Mesodermal cell (in vitro differentiated cells): ENCODE measurements at regions not wholly inside any gene's neighbourhood (a gene's known extent, or its start where the extent isn't known, plus 50 kb on each side); places are given as distances from the start of the nearest gene placed in this dataset.

ENCODE experiments used
- H3K27ac ChIP-seq: 2 replicates; pipeline ENCODE4 v1.7.0; 2013; ENCODE audit warnings: mild to moderate bottlenecking, low read depth, low read length, moderate library complexity; ENCODE audit not compliant: severe bottlenecking
- H3K36me3 ChIP-seq: 2 replicates; pipeline ENCODE4 v1.7.1; 2013; ENCODE audit warnings: mild to moderate bottlenecking, low read length, moderate library complexity; ENCODE audit not compliant: control insufficient read depth, insufficient read depth
- H3K4me1 ChIP-seq: one replicate; pipeline ENCODE4 v1.7.1; 2013; ENCODE audit warnings: mild to moderate bottlenecking, low read length; ENCODE audit not compliant: insufficient read depth, control insufficient read depth, poor library complexity, severe bottlenecking
- H3K4me3 ChIP-seq: 2 replicates; pipeline ENCODE4 v1.7.0; 2013; ENCODE audit warnings: low read length, control low read depth, mild to moderate bottlenecking; ENCODE audit not compliant: insufficient read depth, poor library complexity, severe bottlenecking; ENCODE audit errors: extremely low read depth
- H3K9me3 ChIP-seq: 2 replicates; pipeline ENCODE4 v1.7.1; 2013; ENCODE audit warnings: mild to moderate bottlenecking, low read length, moderate library complexity; ENCODE audit not compliant: control insufficient read depth
- WGBS, 2 experiments: methylation state at CpG; one replicate each; pipeline ENCODE4 v1.1.5; 2013; ENCODE audit warnings: missing lambda C conversion rate in 2 of 2; ENCODE audit not compliant: insufficient coverage in 2 of 2; 5-methylcytosine and 5-hydroxymethylcytosine counted together

DNA sequence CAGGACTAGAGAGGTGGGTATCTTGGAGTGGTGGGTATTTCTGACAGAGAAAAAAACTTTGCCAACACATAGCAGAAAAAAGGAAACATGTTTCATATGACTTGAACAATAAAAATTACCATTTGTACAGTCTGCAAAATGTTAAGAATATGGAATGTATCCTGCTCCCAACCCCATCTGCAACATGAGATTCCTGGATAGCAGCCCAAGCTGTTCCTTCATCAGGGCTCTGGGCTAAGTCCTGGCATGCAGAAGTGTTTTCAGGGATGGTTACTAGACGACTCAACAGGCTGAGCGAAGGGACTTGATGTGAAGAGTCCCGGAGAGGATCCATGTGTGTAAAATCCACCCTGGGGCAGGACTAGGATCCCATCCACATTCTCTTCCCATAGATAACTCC, 121.0 kb upstream of the IRX3 start:
- 89 to 100% methylated on average over 2 to 3 of the region's 3 CpGs for WGBS, 2 experiments
- no peak overlapping the region for H3K27ac ChIP-seq
- H3K36me3 ChIP-seq: no peaks in the 10 kb centered on the region
- no peaks in the 10 kb centered on the region for H3K9me3 ChIP-seq
- no peak overlapping the region for H3K4me3 ChIP-seq
- H3K4me1 ChIP-seq: peaks cover 8% of the 10 kb centered on the region

DNA sequence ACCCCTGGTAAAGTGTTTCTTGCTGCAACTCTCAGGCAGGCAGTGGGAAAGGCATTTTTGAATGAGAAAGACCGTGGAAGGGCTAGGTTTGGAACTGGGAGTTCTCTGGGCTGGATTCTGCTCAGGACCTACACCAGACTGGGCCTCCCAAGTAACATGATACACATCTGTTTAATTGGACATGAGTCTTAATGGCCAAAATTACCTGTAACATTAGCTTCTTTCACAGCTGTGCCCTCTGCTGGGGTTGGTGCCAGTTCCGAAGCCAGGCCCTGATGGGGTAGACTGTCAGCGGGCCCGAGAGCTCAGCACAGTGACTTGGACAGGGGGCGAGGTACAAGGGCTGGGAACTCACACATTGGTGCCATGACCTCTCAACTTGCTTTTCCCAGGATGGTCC, 118.9 kb upstream of the IRX3 start:
- H3K4me3 ChIP-seq: no peak overlapping the region
- 90 to 93% methylated on average over 4 to 5 of the region's 5 CpGs for WGBS, 2 experiments

DNA sequence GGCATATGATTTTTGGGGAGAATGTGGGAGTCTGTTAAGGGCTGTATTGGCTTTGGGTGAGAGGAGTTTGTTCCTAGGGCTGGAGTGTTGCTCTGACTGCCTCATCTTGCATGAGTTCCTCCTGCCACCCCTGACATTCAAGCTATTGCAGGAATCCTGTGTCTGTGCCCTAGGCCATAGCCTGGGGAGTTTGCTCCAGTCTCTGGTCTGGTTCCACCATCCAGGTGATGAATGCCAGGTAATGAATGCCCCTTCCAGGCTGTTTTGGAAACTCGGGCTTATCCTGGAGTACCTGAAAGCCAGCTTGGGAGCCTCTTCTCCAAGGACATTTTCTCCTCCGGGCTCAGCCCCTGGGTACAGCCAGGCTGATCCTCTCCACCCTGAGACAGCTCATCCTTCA, 117.0 kb upstream of the IRX3 start:
- Histone ChIP-seq H3K4me3 (no peak overlapping the region), H3K27ac (no peak overlapping the region)
- 83 to 90% methylated on average over 2 of the region's 2 CpGs for WGBS, 2 experiments

More for the DNA sequence above, 118.9 kb upstream of the IRX3 start:
- Histone ChIP-seq H3K9me3 (no peaks in the 10 kb centered on the region), H3K36me3 (no peaks in the 10 kb centered on the region), H3K4me1 (peaks cover 13% of the 10 kb centered on the region), H3K27ac (no peak overlapping the region)

DNA sequence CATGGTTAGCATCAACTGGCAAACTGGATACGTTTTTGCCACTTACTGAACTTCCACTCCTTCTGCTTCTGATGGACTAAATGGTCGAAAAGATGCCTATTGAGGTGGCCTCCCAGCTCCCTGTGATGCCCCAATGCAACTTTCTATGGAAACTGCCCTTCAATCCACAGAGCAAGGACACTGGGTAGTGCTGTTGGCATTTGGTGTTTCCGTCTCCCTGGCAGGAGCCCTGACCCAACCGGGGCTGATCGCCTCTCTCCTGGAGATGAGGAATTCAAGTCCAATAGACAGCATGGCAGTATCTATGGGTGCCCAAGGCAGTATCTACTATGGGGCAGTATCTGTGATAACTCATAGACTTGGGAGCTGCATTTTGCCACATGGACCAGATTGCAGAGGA, 116.3 kb upstream of the IRX3 start:
- no peak overlapping the region for H3K4me3 ChIP-seq
- no peaks in the 10 kb centered on the region for H3K9me3 ChIP-seq
- WGBS, 2 experiments: 95 to 100% methylated on average over 2 to 5 of the region's 5 CpGs
- no peaks in the 10 kb centered on the region for H3K36me3 ChIP-seq
- peaks cover 13% of the 10 kb centered on the region for H3K4me1 ChIP-seq
- no peak overlapping the region for H3K27ac ChIP-seq

More for the DNA sequence above, 117.0 kb upstream of the IRX3 start:
- H3K9me3 ChIP-seq: no peaks in the 10 kb centered on the region
- peaks cover 13% of the 10 kb centered on the region for H3K4me1 ChIP-seq
- no peaks in the 10 kb centered on the region for H3K36me3 ChIP-seq

DNA sequence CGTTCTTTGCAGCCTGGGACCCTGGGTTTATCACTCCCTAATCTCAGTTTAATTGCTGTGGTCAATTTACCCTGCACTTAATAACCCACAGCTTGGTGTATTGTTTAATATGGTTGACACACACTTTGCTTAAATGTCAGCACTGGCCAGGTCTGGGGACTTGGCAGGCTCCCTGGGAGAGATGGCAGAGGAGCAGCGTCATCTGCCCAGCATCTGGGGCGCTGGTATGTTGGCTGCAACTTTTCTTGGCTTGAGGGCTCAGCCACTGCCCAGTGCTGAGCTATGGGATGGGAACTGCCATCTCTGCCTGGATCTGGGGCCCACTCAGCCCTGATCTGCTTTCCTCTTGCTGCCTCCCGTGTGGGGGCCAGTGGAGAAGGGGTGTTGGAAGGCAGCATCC, 115.7 kb upstream of the IRX3 start:
- H3K27ac ChIP-seq: no peak overlapping the region
- peaks cover 8% of the 10 kb centered on the region for H3K4me1 ChIP-seq
- H3K36me3 ChIP-seq: no peaks in the 10 kb centered on the region
- H3K4me3 ChIP-seq: no peak overlapping the region
- no peaks in the 10 kb centered on the region for H3K9me3 ChIP-seq
- WGBS, 2 experiments: 91 to 95% methylated on average over 3 to 4 of the region's 4 CpGs

DNA sequence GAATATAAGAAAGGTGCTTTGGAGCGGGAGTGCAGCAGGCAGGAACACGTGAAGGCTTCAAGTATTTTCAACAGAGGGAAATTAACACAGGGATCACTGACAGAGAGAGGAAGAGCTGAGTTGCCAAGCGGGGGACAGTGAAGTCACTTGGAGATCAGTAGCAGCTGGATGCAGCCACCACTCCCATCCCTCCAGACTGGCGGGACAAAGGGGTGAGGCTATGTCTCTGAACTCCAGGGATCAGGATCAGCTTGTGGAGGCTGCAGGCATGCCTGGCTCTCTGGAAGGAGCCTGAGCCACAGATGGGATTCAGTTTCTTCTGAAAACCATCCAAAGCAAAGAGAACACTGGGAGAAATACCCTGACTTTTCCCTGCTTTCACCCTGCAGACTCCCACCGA, 113.7 kb upstream of the IRX3 start:
- H3K27ac ChIP-seq: no peak overlapping the region
- peaks cover 8% of the 10 kb centered on the region for H3K4me1 ChIP-seq
- WGBS, 2 experiments: 80% methylated on average over 5 of the region's 5 CpGs
- H3K36me3 ChIP-seq: no peaks in the 10 kb centered on the region
- no peaks in the 10 kb centered on the region for H3K9me3 ChIP-seq
- H3K4me3 ChIP-seq: no peak overlapping the region

DNA sequence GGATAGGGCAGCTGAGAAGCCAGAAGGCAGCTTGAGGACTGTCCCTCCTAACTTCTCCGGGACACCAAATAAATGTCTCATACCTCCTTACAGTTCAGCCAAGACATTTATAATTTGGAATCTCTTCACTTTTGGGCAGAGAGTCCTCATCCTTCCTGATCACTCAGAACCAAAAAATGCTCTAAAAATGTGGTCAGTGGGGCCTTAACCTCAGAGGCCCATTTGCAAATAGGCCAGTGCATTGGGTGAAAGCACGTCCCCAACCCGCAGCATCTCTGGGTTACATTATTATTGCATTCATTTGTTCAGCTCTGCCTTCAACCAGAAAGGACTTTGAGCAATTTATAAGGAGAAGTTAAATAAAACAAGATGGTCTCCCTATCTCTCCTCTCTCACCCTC, 112.4 kb upstream of the IRX3 start:
- H3K27ac ChIP-seq: no peak overlapping the region
- H3K4me3 ChIP-seq: no peak overlapping the region
- H3K36me3 ChIP-seq: no peaks in the 10 kb centered on the region
- no peaks in the 10 kb centered on the region for H3K9me3 ChIP-seq
- 83% methylated on average over 1 of the region's 3 CpGs; no CpG with 5 or more reads in 1 of the 2 experiments for WGBS, 2 experiments
- peaks cover 8% of the 10 kb centered on the region for H3K4me1 ChIP-seq

DNA sequence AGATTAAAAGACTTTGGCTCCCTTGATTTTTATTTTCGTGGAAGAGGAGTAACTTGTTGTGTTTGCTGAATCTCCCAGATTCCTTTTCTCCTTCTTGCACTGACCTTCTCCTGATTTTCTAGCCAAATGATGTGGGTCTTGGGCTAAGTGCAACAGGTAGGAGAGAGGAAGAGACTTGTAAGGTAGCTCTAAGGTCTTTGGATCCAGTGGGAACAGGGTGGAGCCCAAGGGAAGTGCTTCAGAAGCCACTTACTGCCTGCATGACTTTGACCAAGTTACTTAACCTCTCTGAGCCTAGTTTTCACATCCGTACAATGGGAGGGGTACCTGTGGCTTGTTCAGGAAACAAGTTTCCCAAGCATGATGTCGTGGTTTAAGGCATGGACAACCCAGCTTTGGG, 111.3 kb upstream of the IRX3 start:
- Histone ChIP-seq H3K9me3 (no peaks in the 10 kb centered on the region), H3K4me1 (peaks cover 5% of the 10 kb centered on the region), H3K36me3 (no peaks in the 10 kb centered on the region), H3K27ac (no peak overlapping the region), H3K4me3 (no peak overlapping the region)
- WGBS, 2 experiments: 52 to 81% methylated on average over 2 of the region's 3 CpGs

DNA sequence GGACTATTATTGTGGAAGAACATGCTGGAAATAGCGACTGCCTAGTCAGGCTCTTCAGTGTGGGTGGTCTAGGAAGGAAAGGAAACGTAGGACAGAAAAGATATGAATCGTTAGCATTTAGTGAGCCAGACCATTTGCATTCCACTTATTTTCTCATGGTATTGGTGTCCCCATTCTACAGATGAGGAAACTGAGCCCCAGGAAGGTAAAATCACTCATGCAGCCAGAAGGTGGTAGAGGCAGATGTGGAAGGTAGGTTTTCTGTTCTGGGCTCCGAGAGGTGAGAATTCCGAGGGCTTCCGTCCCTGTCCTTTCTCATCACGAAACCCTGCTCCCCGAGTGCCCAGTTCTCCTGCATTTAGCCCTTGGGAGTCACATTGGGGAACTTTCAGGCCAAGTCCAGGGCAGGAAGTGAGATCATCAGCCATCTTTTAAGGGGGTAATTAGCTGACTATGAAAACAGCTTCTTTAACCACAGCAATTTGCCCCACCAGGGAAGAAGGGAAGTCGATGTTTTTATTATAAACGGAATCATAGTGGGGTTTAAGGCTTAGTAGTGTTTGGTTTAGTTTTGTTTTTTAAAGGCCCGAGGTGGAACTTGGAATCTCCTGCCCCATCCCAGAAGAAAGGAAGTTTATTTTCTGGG, 110.7 kb upstream of the IRX3 start:
- Histone ChIP-seq H3K27ac (no peak overlapping the region), H3K4me3 (no peak overlapping the region), H3K9me3 (no peaks in the 10 kb centered on the region), H3K36me3 (no peaks in the 10 kb centered on the region), H3K4me1 (peaks cover 5% of the 10 kb centered on the region)
- WGBS, 2 experiments: 94 to 97% methylated on average over 7 to 9 of the region's 11 CpGs

DNA sequence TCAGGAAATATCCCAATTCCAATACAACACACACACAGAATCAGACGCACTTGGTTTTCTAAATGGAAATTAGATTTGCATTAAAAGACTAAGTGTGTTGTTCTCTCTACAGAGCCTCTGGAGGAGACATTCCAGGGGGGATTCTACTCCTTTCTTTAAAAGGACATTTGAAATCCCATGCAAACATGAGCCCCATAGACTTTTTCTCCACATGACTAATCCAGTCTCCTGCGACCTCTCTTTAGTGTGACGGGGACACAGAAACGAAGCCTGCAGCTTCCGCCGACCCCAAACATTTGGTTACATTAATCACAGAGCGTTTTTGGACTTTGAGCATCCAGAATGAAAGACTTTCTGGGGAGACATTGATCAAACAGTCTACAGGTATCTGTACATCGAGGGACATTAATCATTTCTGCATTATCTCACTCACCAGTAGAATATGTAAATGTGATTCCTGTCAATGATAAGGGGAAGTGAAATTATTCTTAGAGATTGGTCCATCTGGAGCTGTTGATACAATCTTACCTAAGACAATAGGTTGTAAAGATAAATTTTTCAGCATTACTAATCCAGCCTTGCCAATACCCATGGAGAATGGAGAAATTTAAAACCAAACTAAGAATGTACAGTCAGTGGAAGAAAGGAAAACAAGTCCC, 103.4 kb upstream of the IRX3 start:
- Histone ChIP-seq H3K9me3 (no peaks in the 10 kb centered on the region), H3K4me1 (no peaks in the 10 kb centered on the region), H3K4me3 (no peak overlapping the region), H3K27ac (no peak overlapping the region), H3K36me3 (no peaks in the 10 kb centered on the region)
- 94 to 97% methylated on average over 5 of the region's 8 CpGs for WGBS, 2 experiments

DNA sequence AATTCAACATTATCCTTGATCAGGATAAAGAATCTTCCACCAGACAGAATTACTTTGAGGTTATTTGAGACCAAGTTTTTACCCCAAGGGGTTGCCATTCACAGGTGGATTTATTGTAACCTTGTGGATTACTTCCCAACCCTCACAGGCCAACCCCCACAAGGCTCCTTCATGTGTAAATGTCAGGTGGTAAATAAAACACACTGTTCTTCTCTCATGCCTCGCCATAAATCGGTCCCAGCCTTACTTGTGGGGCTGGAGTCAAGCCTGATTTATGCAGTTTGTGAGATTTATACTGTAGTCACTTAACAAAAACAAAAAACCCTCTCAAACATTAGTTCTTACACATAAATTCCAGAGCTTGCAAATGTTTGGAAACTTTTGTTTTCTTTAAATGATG, 98.6 kb upstream of the IRX3 start:
- WGBS, 2 experiments: no CpG with 5 or more reads among the region's 2 CpGs
- H3K27ac ChIP-seq: no peak overlapping the region

More for the DNA sequence above, 98.6 kb upstream of the IRX3 start:
- Histone ChIP-seq H3K36me3 (no peaks in the 10 kb centered on the region), H3K4me3 (no peak overlapping the region), H3K9me3 (no peaks in the 10 kb centered on the region), H3K4me1 (no peaks in the 10 kb centered on the region)
